HL-60 (cell line): ENCODE measurements at regions not wholly inside any gene's neighbourhood (a gene's known extent, or its start where the extent isn't known, plus 50 kb on each side); places are given as distances from the start of the nearest gene placed in this dataset.

Experiments
- CTCF ChIP-seq: IDR thresholded peaks from one replicate; pipeline ENCODE4 v1.5.1; 2011; ENCODE audit warnings: low read length, control low read depth, inconsistent platforms; ENCODE audit not compliant: insufficient read depth
- REST ChIP-seq: IDR thresholded peaks from 2 replicates; pipeline ENCODE4 v1.6.1; 2012; ENCODE audit warnings: low read depth; ENCODE audit not compliant: insufficient replicate concordance
- SPI1 ChIP-seq: IDR thresholded peaks from 2 replicates; pipeline ENCODE4 v1.6.1; 2012; ENCODE audit warnings: low read depth, mild to moderate bottlenecking, borderline replicate concordance

- TF ChIP-seq REST (no peak), CTCF (no peak), SPI1 (no peak)
These were observed 232.8 kb upstream of the UBASH3B start for GRCh38 chr11:122422682-122423081.
